Urinary bladder (tissue), 3 donors: ENCODE measurements at regions not wholly inside any gene's neighbourhood (a gene's known extent, or its start where the extent isn't known, plus 50 kb on each side); places are given as distances from the start of the nearest gene placed in this dataset.
A peak's percentile ranks its signal among the peaks of the same experiment; 100 is the strongest.
"Not testable (repeated sequence)": the region's sequence is repeated elsewhere in the genome, so short reads cannot be mapped to it uniquely, and the experiment has no call there.

Experiments
- DNase-seq: peaks from one replicate; pipeline ENCODE4 v3.0.0-alpha.2; 2015; ENCODE audit errors: extremely low spot score
- H3K27ac ChIP-seq: one replicate; pipeline ENCODE4 v1.5.1; 2013; ENCODE audit warnings: low read depth, mild to moderate bottlenecking, moderate library complexity
- H3K36me3 ChIP-seq: one replicate; pipeline ENCODE4 v1.6.1; 2013; ENCODE audit warnings: mild to moderate bottlenecking, moderate library complexity; ENCODE audit not compliant: insufficient read depth
- H3K4me1 ChIP-seq: one replicate; pipeline ENCODE4 v1.6.1; 2013; ENCODE audit warnings: mild to moderate bottlenecking, moderate library complexity; ENCODE audit not compliant: insufficient read depth
- H3K4me3 ChIP-seq: one replicate; pipeline ENCODE4 v1.5.1; 2013; ENCODE audit warnings: low read depth, low read length
- WGBS: extraction: QIAGEN DNeasy Blood & Tissue Kit; methylation state at CpG from one replicate; pipeline ENCODE4 v1.1.7; 2013; 5-methylcytosine and 5-hydroxymethylcytosine counted together
- donor health status: healthy with polysubstance abuse.
- donor health status: healthy.

GRCh38 chr1:95668165-95668564, 434.2 kb downstream of the RWDD3 start:
- Histone ChIP-seq H3K4me1 (no peaks in the 10 kb centered on the region), H3K36me3 (no peaks in the 10 kb centered on the region), H3K27ac (no peak overlapping the region), H3K4me3 (no peak overlapping the region)
- no peak for DNase-seq
- WGBS: 80% methylated on average over 3 of the region's 3 CpGs

DNA sequence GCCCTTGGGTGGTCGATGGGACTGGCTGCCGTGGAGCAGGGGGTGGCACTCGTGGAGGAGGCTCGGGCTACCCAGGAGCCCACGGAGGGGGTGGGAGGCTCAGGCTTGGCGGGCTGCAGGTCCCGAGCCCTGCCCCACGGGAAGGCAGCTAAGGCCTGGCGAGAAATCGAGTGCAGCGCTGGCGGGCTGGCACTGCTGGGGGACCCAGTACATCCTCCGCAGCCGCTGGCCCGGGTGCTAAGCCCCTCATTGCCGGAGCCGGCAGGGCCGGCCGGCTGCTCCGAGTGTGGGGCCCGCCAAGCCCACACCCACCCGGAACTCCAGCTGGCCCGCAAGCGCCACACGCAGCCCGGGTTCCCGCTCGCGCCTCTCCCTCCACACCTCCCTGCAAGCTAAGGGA, 435.6 kb downstream of the RWDD3 start:
- not testable (repeated sequence) for H3K27ac ChIP-seq, H3K4me1 ChIP-seq, DNase-seq, H3K4me3 ChIP-seq, H3K36me3 ChIP-seq
- WGBS: 95% methylated on average over 29 of the region's 29 CpGs

DNA sequence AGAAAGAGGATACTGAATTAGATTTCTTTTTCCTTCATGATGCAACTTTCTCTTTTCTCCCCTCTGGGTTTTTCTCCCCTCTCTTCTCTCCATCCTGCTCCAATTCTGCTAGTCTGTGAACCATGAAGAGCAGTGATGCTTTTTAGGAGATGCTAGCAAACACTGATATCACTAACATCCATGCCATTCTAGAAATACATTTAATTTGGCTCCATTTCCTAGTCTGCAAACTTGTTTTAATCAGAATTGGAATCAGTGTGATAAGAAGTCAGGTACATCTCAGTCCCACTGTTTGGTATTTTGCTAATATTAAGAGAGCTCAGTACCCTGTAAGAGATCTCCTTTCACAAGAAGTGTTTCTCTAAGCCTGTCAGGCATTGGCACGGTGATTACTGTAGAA, 437.1 kb downstream of the RWDD3 start:
- no peak overlapping the region for H3K4me3 ChIP-seq
- 80% methylated on average over 1 of the region's 1 CpG for WGBS
- DNase-seq: no peak
- no peak overlapping the region for H3K27ac ChIP-seq
- H3K4me1 ChIP-seq: no peaks in the 10 kb centered on the region
- no peaks in the 10 kb centered on the region for H3K36me3 ChIP-seq

- Histone ChIP-seq H3K4me3 (no peak overlapping the region), H3K4me1 (no peaks in the 10 kb centered on the region), H3K27ac (no peak overlapping the region), H3K36me3 (no peaks in the 10 kb centered on the region)
- no peak for DNase-seq
- WGBS: 87% methylated on average over 5 of the region's 5 CpGs
Measured at GRCh38 chr1:95679262-95679661, 445.3 kb downstream of the RWDD3 start.

GRCh38 chr1:95685081-95685480, 451.1 kb downstream of the RWDD3 start:
- H3K4me3 ChIP-seq: no peak overlapping the region
- H3K4me1 ChIP-seq: no peaks in the 10 kb centered on the region
- 40% methylated on average over 2 of the region's 2 CpGs for WGBS
- H3K36me3 ChIP-seq: no peaks in the 10 kb centered on the region
- H3K27ac ChIP-seq: no peak overlapping the region
- no peak for DNase-seq

GRCh38 chr1:95686217-95686616, 452.2 kb downstream of the RWDD3 start:
- no peak for DNase-seq
- Histone ChIP-seq H3K27ac (no peak overlapping the region), H3K4me1 (no peaks in the 10 kb centered on the region), H3K4me3 (no peak overlapping the region), H3K36me3 (no peaks in the 10 kb centered on the region)

DNA sequence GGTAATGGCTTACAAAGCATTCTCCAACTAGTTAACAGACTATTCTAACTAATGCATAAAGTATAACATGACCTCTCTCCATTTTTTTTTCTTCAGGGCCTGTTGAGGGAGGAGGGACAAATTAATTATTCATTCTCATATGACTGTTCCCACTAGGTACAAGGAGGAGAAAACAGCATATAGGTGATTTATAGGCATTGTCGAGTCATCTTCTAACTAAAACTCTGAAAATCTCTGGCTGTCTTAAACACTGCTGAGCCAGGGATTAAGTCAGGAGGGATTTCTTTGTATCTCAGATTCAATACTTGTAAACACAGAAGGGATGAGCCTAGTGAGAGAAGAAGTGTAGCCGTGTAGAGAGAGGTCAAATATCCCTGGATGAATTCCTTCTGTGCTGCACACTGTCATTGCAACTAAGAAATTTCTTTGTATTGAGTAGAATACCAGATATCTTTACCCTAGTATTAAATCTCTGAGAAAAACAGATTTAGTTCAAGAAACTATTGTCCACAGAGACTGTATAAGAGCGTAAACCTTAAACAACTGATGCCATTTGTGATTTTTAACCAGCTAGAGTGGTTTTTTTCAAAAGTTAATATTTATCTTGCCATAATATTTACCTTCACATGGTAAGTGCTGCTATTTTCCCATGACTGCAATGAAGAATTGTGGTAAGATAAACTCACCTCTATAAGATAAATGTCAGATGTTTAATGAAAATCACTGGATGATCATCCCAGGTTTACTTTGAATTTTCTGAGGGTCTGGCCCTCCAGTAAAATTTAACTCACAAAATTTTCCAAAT, 465.3 kb downstream of the RWDD3 start:
- no peaks in the 10 kb centered on the region for H3K36me3 ChIP-seq
- no peaks in the 10 kb centered on the region for H3K4me1 ChIP-seq
- DNase-seq: peak; percentile 3
- H3K4me3 ChIP-seq: no peak overlapping the region
- WGBS: 37% methylated on average over 3 of the region's 3 CpGs
- H3K27ac ChIP-seq: no peak overlapping the region

DNA sequence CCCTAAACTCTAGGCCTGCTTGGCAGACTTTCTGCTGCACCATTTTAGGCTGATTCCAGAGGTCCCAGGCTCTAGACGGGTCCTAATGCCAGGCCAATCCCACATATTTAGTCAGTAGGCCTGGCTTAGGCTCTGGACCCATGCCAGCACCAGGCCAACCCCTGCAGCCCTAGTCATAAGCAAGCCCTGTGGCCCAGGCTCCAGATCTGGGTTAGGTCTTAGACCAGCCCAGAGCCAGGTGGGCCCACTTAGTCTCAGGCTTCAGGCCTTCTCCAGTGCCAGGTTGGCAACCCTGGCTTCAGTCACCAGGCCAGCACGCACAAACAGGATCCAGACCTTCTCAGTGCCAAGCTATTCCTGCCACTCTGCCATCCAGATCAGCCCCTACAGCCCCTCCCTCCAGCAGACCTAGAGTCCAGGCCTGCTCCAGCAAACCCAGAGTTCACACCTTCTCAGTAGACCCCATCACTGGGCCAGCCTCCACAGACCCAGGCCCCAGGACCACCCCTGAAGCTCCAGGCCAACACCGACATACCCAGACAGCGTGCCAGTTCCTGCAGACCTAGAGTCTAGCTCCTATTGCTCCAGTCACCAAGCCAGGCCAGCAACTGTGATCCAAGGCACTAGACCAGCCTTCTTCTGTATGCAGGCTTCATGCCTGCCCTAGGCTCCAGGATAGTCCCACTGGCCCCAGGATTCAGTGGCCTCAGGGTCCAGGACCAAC, 467.6 kb downstream of the RWDD3 start:
- 93% methylated on average over 4 of the region's 4 CpGs for WGBS
- no peak overlapping the region for H3K4me3 ChIP-seq
- H3K27ac ChIP-seq: no peak overlapping the region
- DNase-seq: no peak
- no peaks in the 10 kb centered on the region for H3K4me1 ChIP-seq
- no peaks in the 10 kb centered on the region for H3K36me3 ChIP-seq

GRCh38 chr1:95703046-95703445, 469.0 kb downstream of the RWDD3 start:
- Histone ChIP-seq H3K27ac (no peak overlapping the region), H3K36me3 (no peaks in the 10 kb centered on the region), H3K4me1 (no peaks in the 10 kb centered on the region), H3K4me3 (no peak overlapping the region)
- DNase-seq: no peak

GRCh38 chr1:95716097-95716496, 482.1 kb downstream of the RWDD3 start:
- DNase-seq: no peak
- WGBS: 92% methylated on average over 3 of the region's 3 CpGs
- Histone ChIP-seq H3K36me3 (no peaks in the 10 kb centered on the region), H3K4me1 (no peaks in the 10 kb centered on the region), H3K27ac (no peak overlapping the region), H3K4me3 (no peak overlapping the region)

- H3K4me3 ChIP-seq: no peak overlapping the region
- WGBS: 88% methylated on average over 5 of the region's 5 CpGs
- no peaks in the 10 kb centered on the region for H3K4me1 ChIP-seq
- no peaks in the 10 kb centered on the region for H3K36me3 ChIP-seq
- DNase-seq: no peak
- no peak overlapping the region for H3K27ac ChIP-seq
Measured at GRCh38 chr1:95716550-95716949, 482.5 kb downstream of the RWDD3 start.

DNA sequence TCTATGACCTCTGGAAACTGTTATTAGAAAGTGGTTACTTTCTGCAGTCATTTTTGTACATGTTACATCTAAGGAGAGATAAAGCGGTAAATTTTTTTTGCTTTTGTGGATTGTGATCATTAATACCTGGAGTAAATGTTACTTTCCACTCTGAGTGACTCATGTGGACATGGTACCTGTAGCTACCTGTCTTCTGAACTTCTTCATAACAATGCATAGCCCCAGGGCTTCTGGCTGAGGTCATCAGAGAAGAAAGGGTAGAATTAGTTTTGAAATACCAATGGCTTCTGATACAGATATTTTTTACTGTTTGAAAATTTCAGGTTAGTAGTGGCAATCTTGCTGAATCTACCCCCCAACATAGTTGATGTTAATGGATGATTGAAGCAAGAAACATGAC, 489.3 kb downstream of the RWDD3 start:
- DNase-seq: no peak
- 95% methylated on average over 1 of the region's 1 CpG for whole genome bisulfite sequencing
- no peaks in the 10 kb centered on the region for H3K4me1 ChIP-seq
- H3K27ac ChIP-seq: no peak overlapping the region
- no peak overlapping the region for H3K4me3 ChIP-seq
- no peaks in the 10 kb centered on the region for H3K36me3 ChIP-seq

DNA sequence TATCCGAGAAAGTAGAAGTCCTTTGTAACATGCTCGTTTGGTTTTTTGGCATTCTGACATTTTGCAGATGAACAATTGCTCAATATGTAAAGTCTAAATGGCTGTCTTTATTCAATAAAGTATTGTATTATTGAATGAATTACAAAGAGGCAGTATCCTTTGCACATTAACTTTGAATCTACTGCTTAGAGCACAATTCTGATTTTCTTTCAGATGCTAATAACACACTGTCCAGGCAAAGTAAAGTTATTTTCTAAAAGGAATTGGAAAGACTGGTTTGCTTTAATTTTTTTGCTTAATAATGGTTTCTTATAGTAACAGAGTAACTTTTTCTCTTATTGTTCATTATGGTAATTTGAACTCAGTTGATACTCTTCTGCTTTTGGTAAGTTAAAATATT, 494.8 kb downstream of the RWDD3 start:
- no peak for DNase-seq
- H3K4me3 ChIP-seq: no peak overlapping the region
- WGBS: 84% methylated on average over 2 of the region's 2 CpGs
- no peak overlapping the region for H3K27ac ChIP-seq
- H3K4me1 ChIP-seq: no peaks in the 10 kb centered on the region
- no peaks in the 10 kb centered on the region for H3K36me3 ChIP-seq

GRCh38 chr1:95730986-95731385, 497.0 kb downstream of the RWDD3 start:
- 60% methylated on average over 3 of the region's 3 CpGs for WGBS
- Histone ChIP-seq H3K4me1 (no peaks in the 10 kb centered on the region), H3K27ac (no peak overlapping the region), H3K4me3 (no peak overlapping the region), H3K36me3 (no peaks in the 10 kb centered on the region)
- DNase-seq: no peak
